ENCODE measurements at regions not wholly inside any gene's neighbourhood (a gene's known extent, or its start where the extent isn't known, plus 50 kb on each side); places are given as distances from the start of the nearest gene placed in this dataset.
"Not testable (repeated sequence)": the region's sequence is repeated elsewhere in the genome, so short reads cannot be mapped to it uniquely, and the experiment has no call there.

- DNase-seq: no peak
Measured at GRCh38 chr4:170940043-170940724, 850.4 kb upstream of the AADAT start.

- DNase-seq: no peak
Measured at GRCh38 chr4:170938588-170938987, 848.8 kb upstream of the AADAT start.

DNA sequence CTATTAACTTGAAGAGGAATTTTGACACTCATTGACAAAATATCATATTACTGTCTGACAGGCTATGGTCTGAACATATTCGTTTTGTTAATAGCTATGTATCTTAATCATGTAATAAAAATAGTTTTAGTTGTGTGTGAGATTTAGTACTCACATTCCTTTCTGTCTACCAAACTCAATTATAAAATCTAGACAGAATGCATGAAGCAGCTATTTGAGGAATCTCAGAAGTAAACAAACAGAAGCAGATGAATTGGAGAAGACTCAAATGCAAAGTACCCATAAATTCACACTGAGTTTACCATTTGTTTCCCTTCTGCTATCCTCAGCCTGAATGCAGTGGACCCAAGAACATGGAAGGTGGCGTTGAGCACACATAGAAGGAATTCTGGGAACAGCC lies 841.6 kb upstream of the AADAT start:
- DNase-seq: no peak

DNA sequence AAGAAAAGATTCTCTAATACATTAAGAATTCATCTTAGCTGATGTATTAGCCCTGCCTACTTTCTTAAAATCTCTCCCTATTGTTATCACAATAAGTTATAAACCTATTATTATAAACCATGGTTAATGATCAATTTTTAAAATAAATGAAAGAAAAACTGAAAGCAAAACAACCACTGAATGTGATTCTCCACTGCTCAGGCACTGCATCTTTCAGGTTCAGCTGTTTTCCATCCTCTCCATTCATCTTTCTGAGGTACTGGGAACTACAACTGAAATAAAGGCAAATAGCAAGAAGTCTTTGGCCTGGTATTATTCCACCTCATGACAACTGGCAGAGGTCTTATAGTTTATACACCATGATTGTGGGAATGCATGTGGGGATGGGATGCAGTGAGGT lies 798.9 kb upstream of the AADAT start:
- no peak for DNase-seq

- no peak for DNase-seq
Measured at GRCh38 chr4:170887396-170887795, 797.6 kb upstream of the AADAT start.

DNA sequence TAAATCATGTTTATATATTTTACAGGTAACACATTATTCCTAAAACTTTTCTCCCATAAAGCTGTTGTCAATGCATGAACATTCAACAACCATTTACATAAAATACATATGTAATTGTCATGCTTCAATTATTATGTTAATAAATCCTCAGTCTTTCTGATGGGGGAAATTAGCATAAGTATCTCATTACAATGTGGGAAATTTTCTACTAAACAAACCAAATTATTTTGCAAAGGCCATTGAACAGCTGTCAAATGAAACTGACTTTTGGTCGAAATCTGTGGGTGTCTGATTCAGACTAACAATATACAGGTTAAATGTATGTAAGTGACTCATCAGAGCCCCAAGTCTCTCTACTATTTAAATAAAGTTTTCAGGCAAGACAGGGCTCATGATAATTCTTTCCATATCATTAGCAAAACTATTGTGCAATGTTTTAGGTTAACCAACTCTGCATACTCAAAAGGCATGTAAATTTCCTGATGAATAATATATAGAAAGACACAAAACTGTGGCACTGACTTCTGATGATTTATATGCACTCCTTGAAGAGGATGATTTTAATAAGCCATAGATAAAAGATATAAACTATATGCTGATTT lies 795.3 kb upstream of the AADAT start:
- DNase-seq: no peak

GRCh38 chr4:170881646-170882045 lies 791.9 kb upstream of the AADAT start:
- DNase-seq: not testable (repeated sequence)

DNA sequence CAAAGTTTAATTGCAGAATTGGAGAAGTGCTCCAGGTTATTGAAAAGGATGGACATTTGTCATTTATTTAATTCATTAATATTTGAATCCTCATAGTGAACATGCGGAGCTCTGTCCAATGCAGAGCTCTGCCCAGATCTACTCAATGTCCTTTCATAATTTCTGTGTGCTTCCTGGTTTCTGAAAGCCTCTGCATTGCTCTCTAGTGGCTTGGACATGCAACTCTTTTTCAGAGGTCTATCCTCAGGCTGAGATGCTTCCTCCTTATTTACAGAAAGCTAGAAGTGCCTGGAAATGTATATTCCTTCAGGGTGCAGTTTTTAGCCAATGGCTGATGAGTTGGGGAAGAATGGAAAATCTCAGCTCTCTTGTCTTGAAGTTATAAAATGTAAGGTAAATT lies 786.1 kb upstream of the AADAT start:
- DNase-seq: no peak

- DNase-seq: no peak
Measured at GRCh38 chr4:170872794-170873193, 783.0 kb upstream of the AADAT start.

DNA sequence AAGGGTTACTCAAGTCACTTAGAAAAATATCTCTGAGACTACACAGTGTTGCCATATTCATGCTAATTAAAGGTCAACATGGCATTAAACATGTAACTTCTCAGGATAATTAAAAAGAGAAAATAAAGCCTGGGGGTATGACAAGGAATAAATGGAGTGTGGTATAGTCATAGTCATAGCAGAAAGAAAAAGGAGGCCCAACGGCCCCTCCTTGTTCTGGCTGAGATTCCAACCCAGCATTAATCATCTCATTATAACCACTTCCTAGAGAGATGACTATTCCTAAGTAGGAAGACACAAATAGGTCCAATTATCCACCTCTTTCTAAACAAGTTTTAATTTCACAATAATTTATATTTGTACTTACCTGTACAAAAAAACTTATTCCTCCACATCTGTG lies 778.4 kb upstream of the AADAT start:
- DNase-seq: no peak

DNA sequence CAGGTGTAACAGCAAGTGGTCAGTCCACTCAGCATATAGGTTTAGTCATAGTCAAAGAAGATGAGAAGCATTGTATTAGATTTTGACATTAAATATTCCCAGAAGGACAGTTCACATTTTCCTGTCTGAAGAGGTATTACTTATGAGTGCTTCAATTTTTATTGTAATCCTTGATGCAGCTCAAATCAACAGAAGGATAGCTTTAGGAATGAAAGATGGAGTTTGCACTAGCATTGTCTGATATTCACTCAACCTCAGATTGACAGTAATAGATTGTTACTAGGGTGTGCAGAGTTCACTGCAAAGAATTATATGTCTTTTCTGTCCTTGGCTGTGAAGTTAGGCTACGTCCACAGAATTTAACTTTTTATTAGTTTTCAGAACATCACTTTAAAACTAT lies 764.3 kb upstream of the AADAT start:
- no peak for DNase-seq

DNA sequence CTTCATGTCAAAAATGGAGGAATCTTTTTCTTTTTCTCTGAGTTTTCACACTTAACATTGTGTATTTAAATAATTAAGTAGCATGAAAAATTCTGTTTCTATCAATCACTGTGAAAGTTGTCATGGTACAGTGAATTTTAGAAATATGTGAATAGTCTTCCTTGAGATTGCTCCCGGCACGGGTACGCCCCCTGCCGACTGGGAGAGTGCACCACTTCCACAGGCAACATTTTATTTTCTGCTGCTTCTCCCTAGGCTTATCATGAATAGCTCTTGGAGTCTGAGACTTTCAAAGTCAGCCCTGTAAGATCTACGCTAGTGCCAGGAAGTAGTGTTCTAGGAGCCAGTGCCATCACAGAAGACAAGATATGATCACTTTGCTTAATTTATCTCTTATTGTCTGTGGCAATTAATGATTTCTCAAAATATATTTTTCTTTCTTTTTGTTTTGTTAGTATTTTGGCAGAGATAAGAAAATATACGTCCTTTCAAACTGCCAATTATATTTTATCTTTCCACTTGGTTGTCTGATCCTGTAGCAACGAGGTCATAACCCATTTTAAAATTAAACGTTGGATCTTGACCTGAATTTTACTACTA lies 763.8 kb upstream of the AADAT start:
- no peak for DNase-seq

DNA sequence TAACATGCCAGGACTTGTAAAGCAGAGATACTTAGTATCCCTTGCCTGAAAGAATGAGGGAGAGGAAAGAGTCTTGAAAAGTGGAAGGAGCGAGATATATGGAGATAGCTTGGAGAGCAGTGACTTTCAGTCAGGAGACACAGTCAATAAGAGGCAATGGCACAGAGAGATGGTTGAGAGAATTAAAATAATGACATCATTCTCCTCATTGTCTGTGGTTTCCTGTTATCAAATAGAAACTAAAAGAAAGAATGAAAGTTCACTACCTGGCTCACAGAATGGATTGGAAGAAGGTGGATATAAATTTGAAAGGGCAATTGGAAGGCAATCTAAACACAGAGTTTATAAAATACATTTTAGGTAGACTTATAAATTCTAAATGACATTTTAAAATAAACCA lies 760.2 kb upstream of the AADAT start:
- DNase-seq: no peak

DNA sequence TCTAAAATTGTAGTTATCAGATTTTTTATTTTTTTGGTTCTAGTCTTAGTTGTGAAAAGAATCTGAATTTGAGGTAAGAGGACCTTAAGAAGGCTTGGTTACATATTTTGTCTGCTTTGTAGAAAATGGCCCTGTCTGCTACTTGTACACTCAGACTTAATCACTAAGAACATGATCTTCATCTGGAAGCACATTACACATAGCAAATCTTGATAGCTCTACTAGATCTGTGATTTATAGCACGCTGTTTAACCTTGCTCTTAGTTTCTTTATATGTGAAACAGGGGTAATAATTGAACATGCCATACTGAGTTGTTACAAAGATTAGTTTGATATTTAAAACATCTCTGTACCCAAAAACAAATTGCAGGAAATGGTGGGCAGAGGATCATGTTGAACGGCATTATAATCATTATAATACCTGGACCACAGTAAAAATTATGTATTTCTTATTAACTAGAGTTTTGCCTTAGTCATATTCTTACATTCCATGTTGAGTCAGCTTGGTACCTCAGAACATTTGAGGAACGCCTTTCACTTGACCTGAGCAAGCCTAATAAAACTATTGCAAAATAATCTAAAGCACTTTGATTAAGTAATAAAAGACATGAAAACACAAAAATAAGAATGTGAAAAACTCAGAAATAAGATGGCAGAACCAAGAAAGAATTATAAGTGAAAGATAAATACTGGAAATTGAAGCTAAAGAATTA lies 738.0 kb upstream of the AADAT start:
- DNase-seq: no peak

DNA sequence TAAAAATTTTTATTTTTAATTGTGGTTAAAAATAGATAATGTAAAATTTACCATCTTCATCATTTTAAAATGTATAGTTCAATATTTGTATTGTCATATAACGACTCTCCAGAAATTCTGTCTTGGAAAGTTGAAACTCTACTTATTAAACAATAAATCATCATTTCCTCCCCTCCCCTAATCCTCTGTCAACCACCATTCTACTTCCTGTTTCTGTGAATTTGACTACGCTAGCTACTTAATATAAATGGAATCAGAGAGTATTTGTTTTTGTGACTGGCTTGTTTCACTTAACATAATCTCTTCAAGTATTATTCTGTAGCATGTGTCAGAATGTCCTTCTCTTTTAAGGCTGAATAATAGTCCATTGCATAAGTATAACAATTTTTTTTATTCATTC lies 729.0 kb upstream of the AADAT start:
- no peak for DNase-seq

DNA sequence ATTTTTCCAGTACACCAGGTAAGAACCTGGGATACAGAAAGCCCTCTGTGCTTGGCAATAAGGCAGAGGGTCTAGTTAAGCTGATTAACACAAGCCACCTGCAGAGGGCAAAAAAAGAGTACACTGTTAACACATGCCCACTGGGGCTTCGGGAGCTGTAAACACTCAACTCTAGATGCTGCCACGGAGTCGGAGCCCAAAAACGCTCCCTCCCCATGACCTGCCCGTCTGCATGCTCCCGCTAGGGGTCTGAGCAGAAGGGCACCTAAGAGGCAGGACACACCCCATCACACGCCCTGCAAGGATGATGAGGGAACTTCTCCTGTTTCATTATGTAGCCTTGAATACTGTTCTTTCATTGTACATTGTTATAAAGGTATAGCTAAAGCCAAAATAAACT lies 715.6 kb upstream of the AADAT start:
- no peak for DNase-seq

DNA sequence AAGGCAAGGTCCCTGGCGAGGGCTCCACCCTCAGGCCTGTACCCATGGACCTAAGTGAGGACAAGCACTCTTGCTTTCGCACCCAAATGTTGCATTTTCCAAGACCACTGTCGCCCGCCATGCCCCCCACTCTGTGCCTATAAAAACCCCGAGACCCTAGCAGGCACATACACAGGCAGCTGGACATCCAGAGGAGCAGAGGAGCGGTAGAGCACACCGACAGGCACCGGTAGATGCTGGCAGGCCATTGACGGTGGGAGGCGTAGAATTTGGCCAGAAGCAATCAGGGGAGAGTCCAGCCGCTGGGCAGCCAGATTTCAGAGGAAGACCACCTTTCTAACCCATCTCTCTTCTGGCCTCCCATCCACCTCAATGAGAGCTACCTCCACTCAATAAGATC lies 715.2 kb upstream of the AADAT start:
- no peak for DNase-seq

GRCh38 chr4:170803492-170803891 lies 713.7 kb upstream of the AADAT start:
- no peak for DNase-seq

GRCh38 chr4:170801771-170802170 lies 712.0 kb upstream of the AADAT start:
- DNase-seq: no peak

GRCh38 chr4:170794525-170794924 lies 704.8 kb upstream of the AADAT start:
- DNase-seq: no peak

DNA sequence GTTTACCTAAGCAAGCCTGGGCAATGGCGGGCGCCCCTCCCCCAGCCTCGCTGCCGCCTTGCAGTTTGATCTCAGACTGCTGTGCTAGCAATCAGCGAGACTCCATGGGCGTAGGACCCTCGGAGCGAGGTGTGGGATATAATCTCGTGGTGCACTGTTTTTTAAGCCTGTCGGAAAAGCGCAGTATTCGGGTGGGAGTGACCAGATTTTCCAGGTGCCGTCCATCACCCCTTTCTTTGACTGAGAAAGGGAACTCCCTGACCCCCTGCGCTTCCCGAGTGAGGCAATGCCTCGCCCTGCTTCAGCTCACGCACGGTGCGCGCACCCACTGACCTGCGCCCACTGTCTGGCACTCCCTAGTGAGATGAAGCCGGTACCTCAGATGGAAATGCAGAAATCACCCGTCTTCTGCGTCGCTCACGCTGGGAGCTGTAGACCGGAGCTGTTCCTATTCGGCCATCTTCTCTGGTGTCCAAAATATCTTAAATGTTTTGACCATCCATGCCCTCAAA lies 698.8 kb upstream of the AADAT start:
- not testable (repeated sequence) for DNase-seq

DNA sequence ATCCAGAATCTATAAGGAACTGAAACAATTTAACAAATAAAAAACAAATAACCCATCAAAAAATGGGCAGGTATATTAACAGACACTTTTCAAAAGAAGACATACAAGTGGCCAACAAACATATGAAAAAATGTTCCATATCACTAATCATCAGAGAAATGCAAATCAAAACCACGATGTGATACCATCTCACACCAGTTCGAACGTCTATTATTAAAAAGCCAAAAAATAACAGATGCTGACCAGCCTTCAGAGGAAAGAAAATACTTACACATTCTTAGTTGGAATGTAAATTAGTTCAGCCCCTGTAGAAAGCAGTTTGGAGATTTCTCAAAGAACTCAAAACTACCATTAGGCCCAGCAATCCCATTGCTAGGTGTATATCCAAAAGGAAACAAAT lies 687.9 kb upstream of the AADAT start:
- no peak for DNase-seq

- no peak for DNase-seq
Measured at GRCh38 chr4:170776983-170777382, 687.2 kb upstream of the AADAT start.

GRCh38 chr4:170775851-170776250 lies 686.1 kb upstream of the AADAT start:
- no peak for DNase-seq
